GM15510 (cell line): ENCODE measurements at regions not wholly inside any gene's neighbourhood (a gene's known extent, or its start where the extent isn't known, plus 50 kb on each side); places are given as distances from the start of the nearest gene placed in this dataset.

ENCODE experiments used
- POLR2A ChIP-seq: IDR thresholded peaks from 3 replicates; pipeline ENCODE4 v1.6.1; 2011; ENCODE audit warnings: borderline replicate concordance; ENCODE audit not compliant: insufficient read length; ENCODE audit errors: extremely low read depth

DNA sequence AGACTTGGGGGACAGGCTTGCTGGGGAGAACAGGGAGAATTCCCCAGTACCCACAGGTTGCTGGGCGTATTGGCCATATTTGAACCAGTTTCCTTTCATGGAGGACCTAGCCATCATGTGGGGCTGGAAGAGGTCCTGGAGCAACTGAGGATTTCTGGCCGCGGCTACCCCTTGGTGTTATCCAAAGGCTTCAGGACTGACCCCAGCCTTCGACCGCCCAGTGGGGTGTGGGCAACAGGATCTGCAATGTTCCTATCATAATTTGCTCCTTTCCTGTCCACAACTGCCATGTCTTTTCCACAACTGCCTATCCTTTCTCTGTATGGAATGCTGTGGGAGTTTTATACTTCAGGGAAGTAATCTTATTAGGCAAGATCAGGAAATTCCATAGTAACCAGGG lies 1053.6 kb upstream of the SLC39A10 start:
- TF ChIP-seq POLR2A: no peak

DNA sequence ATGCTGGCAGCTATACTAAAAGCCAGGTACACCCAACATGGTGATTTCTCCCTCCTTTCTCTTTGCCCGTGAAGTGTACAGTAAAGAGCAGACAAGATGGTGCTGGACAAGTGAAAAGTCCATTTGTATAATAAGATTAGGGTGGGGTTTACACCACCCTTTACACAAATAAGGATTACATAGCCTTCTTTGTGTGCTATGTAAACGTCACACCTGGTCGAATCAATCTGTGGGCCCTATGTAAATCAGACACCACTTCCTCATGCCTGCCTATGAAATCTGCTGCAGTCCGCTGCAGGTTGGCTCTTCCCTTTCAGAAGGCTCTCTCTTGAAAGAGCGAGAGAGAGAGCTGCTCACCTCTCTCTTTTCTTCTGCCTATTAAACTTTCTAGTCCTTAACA lies 1054.3 kb upstream of the SLC39A10 start:
- no peak for TF ChIP-seq POLR2A

- TF ChIP-seq POLR2A: no peak
Observed at GRCh38 chr2:194591192-194591591, 1065.8 kb upstream of the SLC39A10 start.

DNA sequence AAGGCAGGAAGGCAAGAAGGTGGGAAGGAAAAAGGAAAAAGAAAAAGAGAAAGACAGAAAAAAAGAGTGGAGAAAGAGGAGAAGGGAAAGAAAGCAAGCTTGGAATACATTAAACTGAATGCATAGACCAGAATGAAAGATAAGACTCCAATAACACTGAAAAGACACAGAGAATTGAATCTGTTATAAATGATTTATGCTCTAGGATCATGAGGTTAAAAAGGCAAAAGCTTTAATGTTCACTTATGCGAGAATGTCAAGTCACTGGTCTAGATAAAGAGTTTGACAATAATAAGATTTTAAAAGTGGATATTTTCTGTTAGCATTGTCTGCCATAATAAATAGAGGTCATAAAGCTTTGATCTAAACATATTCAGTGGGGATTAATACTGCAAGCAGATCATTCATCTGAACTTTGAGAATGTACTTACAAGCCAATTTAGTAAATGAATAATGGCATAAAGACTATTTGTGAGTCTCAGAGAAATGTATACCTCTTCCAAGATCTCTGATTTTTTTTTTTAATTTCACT lies 1069.2 kb upstream of the SLC39A10 start:
- TF ChIP-seq POLR2A: no peak

- TF ChIP-seq POLR2A: no peak
Observed at GRCh38 chr2:194567661-194568017, 1089.4 kb upstream of the SLC39A10 start.

- no peak for TF ChIP-seq POLR2A
Observed at GRCh38 chr2:194566907-194567660, 1089.9 kb upstream of the SLC39A10 start.

GRCh38 chr2:194564422-194564821 lies 1092.6 kb upstream of the SLC39A10 start:
- TF ChIP-seq POLR2A: no peak

DNA sequence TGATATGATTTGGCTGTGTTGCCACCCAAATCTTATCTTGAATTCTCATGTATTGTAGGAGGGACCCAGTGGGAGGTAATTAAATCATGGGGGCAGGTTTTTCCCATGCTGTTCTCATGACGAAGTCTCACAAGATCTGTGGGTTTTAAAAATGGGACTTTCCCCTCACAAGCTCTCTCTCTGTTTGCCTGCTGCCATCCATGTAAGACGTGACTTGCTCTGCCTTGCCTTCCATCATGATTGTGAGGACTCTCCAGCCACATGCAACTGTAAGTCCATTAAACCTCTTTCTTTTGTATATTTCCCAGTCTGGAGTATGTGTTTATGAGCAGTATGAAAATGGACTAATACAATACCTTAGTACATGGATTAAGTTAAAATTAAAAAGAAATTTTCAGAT lies 1094.7 kb upstream of the SLC39A10 start:
- TF ChIP-seq POLR2A: no peak

DNA sequence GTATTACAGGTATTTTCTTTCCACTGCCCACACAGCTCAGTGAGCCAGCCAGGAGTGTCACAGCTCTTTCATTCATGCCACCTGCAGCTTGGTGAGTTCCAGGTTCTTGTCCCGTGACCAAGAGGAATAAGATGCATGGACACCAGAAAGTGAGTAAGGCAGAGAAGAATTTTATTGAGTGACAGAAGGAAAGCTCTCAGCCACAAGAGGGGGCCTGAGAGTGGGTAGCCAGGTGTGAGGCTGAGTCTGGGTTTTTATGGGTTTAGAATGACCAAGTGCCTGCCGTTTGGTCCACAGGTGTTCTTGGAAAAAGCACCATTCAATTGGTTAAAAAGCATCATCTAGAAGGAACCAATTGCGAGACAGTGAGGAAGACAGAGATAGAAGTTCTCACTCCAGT lies 1097.1 kb upstream of the SLC39A10 start:
- TF ChIP-seq POLR2A: no peak

- no peak for TF ChIP-seq POLR2A
Observed at GRCh38 chr2:194559523-194559922, 1097.5 kb upstream of the SLC39A10 start.

- no peak for TF ChIP-seq POLR2A
Observed at GRCh38 chr2:194557993-194558392, 1099.0 kb upstream of the SLC39A10 start.

- TF ChIP-seq POLR2A: no peak
Observed at GRCh38 chr2:194556629-194557028, 1100.4 kb upstream of the SLC39A10 start.

DNA sequence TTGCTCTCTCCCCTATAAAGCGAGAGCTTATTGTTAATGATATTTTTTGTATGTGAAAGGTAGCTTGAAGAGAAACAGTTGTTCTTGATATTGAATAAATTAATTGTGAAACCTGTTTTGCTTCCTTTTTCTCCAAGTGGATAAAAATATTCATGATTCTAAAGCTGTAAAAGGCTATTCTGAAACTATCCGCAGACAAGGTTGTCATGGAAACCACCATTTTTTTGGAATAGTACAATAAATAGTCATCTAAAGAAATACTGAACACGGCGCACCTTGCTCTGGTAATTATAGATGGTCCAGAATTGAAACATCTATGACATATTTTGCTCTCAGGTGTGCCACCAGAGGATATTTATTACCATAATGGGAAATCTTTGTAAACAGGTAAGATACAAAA lies 1103.0 kb upstream of the SLC39A10 start:
- TF ChIP-seq POLR2A: no peak

- TF ChIP-seq POLR2A: no peak
Observed at GRCh38 chr2:194550702-194551101, 1106.3 kb upstream of the SLC39A10 start.

DNA sequence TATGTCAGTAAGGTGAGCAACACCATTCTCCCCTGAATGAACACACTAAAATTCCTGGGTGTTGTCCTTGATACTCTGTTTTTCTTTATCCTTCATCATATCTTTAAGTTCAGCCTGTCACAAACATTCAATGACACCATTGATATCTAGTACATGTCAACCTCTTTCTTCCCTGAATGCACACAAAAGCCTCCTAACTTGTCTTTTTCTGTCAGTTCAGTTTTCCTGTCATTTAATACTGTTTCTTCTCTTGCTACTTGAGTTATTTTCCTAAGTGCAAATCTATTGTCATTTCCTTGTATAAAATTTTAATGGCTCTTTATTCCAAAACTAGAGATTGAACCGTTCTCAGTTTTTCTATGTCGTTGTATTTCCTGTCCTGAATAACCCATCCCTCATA lies 1107.6 kb upstream of the SLC39A10 start:
- TF ChIP-seq POLR2A: no peak

DNA sequence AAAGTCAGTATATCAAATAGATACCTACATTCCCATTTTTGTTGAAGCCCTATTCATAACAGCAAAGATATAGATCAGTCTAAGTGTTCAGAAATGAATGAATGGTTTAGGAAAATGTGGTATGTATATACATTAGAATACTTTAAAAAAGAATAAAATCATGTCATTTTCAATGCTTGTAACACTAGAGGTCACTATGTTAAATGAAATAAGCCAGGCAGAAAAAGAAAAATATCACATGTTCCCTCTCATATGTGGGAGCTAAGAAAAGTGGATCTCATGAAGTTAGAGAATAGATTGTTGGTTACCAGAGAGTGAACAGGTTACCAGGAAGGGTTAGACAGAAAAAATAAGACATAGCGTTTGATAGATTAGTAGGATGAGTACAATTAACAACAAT lies 1111.0 kb upstream of the SLC39A10 start:
- no peak for TF ChIP-seq POLR2A

GRCh38 chr2:194539425-194539824 lies 1117.6 kb upstream of the SLC39A10 start:
- TF ChIP-seq POLR2A: no peak

- no peak for TF ChIP-seq POLR2A
Observed at GRCh38 chr2:194526121-194526520, 1130.9 kb upstream of the SLC39A10 start.

DNA sequence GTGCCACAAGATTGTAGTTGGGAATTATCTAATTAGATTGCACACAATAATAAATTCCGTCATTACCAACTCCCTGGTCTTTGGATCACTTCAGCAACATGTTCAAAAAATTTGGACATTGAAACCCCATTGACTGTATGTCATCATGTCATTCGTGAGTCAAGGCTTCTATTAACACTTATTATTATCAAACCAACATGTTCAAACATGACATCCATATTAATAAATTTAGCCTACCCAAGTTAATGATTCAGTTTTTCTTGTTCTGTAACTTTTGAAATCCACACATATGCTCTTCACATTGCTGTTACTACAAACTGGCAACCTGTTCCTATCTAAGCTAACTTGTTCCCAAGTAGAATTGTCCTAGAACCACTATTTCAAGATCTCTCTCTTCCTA lies 1142.7 kb upstream of the SLC39A10 start:
- TF ChIP-seq POLR2A: no peak
